ENCODE measurements at regions not wholly inside any gene's neighbourhood (a gene's known extent, or its start where the extent isn't known, plus 50 kb on each side); places are given as distances from the start of the nearest gene placed in this dataset.

GRCh38 chr14:86430853-86431252 lies 900.9 kb downstream of the FLRT2 start:
- no peak overlapping the region for H3K27ac ChIP-seq (ENCODE audit: low read depth, low read length)
- no peaks in the 10 kb centered on the region for H3K36me3 ChIP-seq (ENCODE audit: control insufficient read depth, low read length)
- H3K4me1 ChIP-seq (ENCODE audit: control insufficient read depth, low read length): no peaks in the 10 kb centered on the region
- H3K4me3 ChIP-seq (ENCODE audit: low read length): no peak overlapping the region
- no peaks in the 10 kb centered on the region for H3K9me3 ChIP-seq (ENCODE audit: control insufficient read depth, insufficient read depth, low read length)
- no peaks in the 10 kb centered on the region for H3F3A ChIP-seq (ENCODE audit: control insufficient read depth, insufficient read depth)
- H3K4me2 ChIP-seq (ENCODE audit: low read length): no peak overlapping the region
- H4K20me1 ChIP-seq (ENCODE audit: control insufficient read depth, insufficient read depth, low read depth, low read length): no peaks in the 10 kb centered on the region
- TF ChIP-seq CTCF (IDR thresholded peaks at IDR 0.05; ENCODE audit: low read depth, low read length, poor library complexity, severe bottlenecking) (no peak), EZH2phosphoT487 (IDR thresholded peaks at IDR 0.05; ENCODE audit: borderline replicate concordance, low read length) (no peak)
- H3K9me2 ChIP-seq (replicated peaks; ENCODE audit: control insufficient read depth, low read length): no peaks in the 10 kb centered on the region
- H3K27me3 ChIP-seq (ENCODE audit: control insufficient read depth, low read length): no peaks in the 10 kb centered on the region
- no peaks in the 10 kb centered on the region for H3K79me2 ChIP-seq (ENCODE audit: control insufficient read depth, low read length)

GRCh38 chr14:86423214-86423613 lies 893.3 kb downstream of the FLRT2 start:
- Histone ChIP-seq H3K4me3 (ENCODE audit: low read length) (no peak overlapping the region), H3K27ac (ENCODE audit: low read depth, low read length) (no peak overlapping the region), H3K4me1 (ENCODE audit: control insufficient read depth, low read length) (no peaks in the 10 kb centered on the region), H3K27me3 (ENCODE audit: control insufficient read depth, low read length) (no peaks in the 10 kb centered on the region), H3F3A (ENCODE audit: control insufficient read depth, insufficient read depth) (no peaks in the 10 kb centered on the region), H3K9me2 (replicated peaks; ENCODE audit: control insufficient read depth, low read length) (no peaks in the 10 kb centered on the region), H3K79me2 (ENCODE audit: control insufficient read depth, low read length) (no peaks in the 10 kb centered on the region), H3K36me3 (ENCODE audit: control insufficient read depth, low read length) (no peaks in the 10 kb centered on the region), H4K20me1 (ENCODE audit: control insufficient read depth, insufficient read depth, low read depth, low read length) (no peaks in the 10 kb centered on the region), H3K9me3 (ENCODE audit: control insufficient read depth, insufficient read depth, low read length) (no peaks in the 10 kb centered on the region), H3K4me2 (ENCODE audit: low read length) (no peak overlapping the region)
- no peak for TF ChIP-seq EZH2phosphoT487 (IDR thresholded peaks at IDR 0.05; ENCODE audit: borderline replicate concordance, low read length)
- TF ChIP-seq CTCF (IDR thresholded peaks at IDR 0.05; ENCODE audit: low read depth, low read length, poor library complexity, severe bottlenecking): no peak

GRCh38 chr14:86420131-86420530 lies 890.2 kb downstream of the FLRT2 start:
- H3K4me2 ChIP-seq (ENCODE audit: low read length): no peak overlapping the region
- H3K9me2 ChIP-seq (replicated peaks; ENCODE audit: control insufficient read depth, low read length): no peaks in the 10 kb centered on the region
- no peak for TF ChIP-seq CTCF (IDR thresholded peaks at IDR 0.05; ENCODE audit: low read depth, low read length, poor library complexity, severe bottlenecking)
- TF ChIP-seq EZH2phosphoT487 (IDR thresholded peaks at IDR 0.05; ENCODE audit: borderline replicate concordance, low read length): no peak
- no peaks in the 10 kb centered on the region for H3F3A ChIP-seq (ENCODE audit: control insufficient read depth, insufficient read depth)
- no peak overlapping the region for H3K4me3 ChIP-seq (ENCODE audit: low read length)
- no peaks in the 10 kb centered on the region for H3K4me1 ChIP-seq (ENCODE audit: control insufficient read depth, low read length)
- no peaks in the 10 kb centered on the region for H3K9me3 ChIP-seq (ENCODE audit: control insufficient read depth, insufficient read depth, low read length)
- no peaks in the 10 kb centered on the region for H4K20me1 ChIP-seq (ENCODE audit: control insufficient read depth, insufficient read depth, low read depth, low read length)
- H3K27ac ChIP-seq (ENCODE audit: low read depth, low read length): no peak overlapping the region
- no peaks in the 10 kb centered on the region for H3K79me2 ChIP-seq (ENCODE audit: control insufficient read depth, low read length)
- H3K36me3 ChIP-seq (ENCODE audit: control insufficient read depth, low read length): no peaks in the 10 kb centered on the region
- no peaks in the 10 kb centered on the region for H3K27me3 ChIP-seq (ENCODE audit: control insufficient read depth, low read length)

GRCh38 chr14:86414146-86414545 lies 884.2 kb downstream of the FLRT2 start:
- H3K27me3 ChIP-seq (ENCODE audit: control insufficient read depth, low read length): no peaks in the 10 kb centered on the region
- H3K36me3 ChIP-seq (ENCODE audit: control insufficient read depth, low read length): no peaks in the 10 kb centered on the region
- H3K79me2 ChIP-seq (ENCODE audit: control insufficient read depth, low read length): no peaks in the 10 kb centered on the region
- H3F3A ChIP-seq (ENCODE audit: control insufficient read depth, insufficient read depth): no peaks in the 10 kb centered on the region
- no peak overlapping the region for H3K4me3 ChIP-seq (ENCODE audit: low read length)
- H3K4me1 ChIP-seq (ENCODE audit: control insufficient read depth, low read length): no peaks in the 10 kb centered on the region
- H3K9me2 ChIP-seq (replicated peaks; ENCODE audit: control insufficient read depth, low read length): no peaks in the 10 kb centered on the region
- H3K4me2 ChIP-seq (ENCODE audit: low read length): no peak overlapping the region
- no peak overlapping the region for H3K27ac ChIP-seq (ENCODE audit: low read depth, low read length)
- no peaks in the 10 kb centered on the region for H3K9me3 ChIP-seq (ENCODE audit: control insufficient read depth, insufficient read depth, low read length)
- no peaks in the 10 kb centered on the region for H4K20me1 ChIP-seq (ENCODE audit: control insufficient read depth, insufficient read depth, low read depth, low read length)
- TF ChIP-seq EZH2phosphoT487 (IDR thresholded peaks at IDR 0.05; ENCODE audit: borderline replicate concordance, low read length) (no peak), CTCF (IDR thresholded peaks at IDR 0.05; ENCODE audit: low read depth, low read length, poor library complexity, severe bottlenecking) (no peak)
